GM18511 (cell line): ENCODE measurements at regions not wholly inside any gene's neighbourhood (a gene's known extent, or its start where the extent isn't known, plus 50 kb on each side); places are given as distances from the start of the nearest gene placed in this dataset.
"Not testable (repeated sequence)": the region's sequence is repeated elsewhere in the genome, so short reads cannot be mapped to it uniquely, and the experiment has no call there.

Source experiments
- ATAC-seq: cut with Tn5 transposase; IDR thresholded peaks from one replicate; pipeline ENCODE4 v1.9.1; 2021; ENCODE audit warnings: mild to moderate bottlenecking, moderate library complexity; ENCODE audit not compliant: unreplicated experiment

GRCh38 chr22:49009359-49010063 is 818.2 kb downstream of the BRD1 start:
- no peak for ATAC-seq

GRCh38 chr22:49008682-49009235 is 818.9 kb downstream of the BRD1 start:
- no peak for ATAC-seq

GRCh38 chr22:49007013-49007653 is 820.5 kb downstream of the BRD1 start:
- ATAC-seq = no peak

GRCh38 chr22:49006207-49007012 is 821.3 kb downstream of the BRD1 start:
- no peak for ATAC-seq

GRCh38 chr22:49005557-49005956 is 822.1 kb downstream of the BRD1 start:
- no peak for ATAC-seq

- ATAC-seq = no peak
Measured at GRCh38 chr22:49004484-49005399, 822.9 kb downstream of the BRD1 start.

GRCh38 chr22:48997605-48998004 is 830.1 kb downstream of the BRD1 start:
- not testable (repeated sequence) for ATAC-seq

GRCh38 chr22:48993655-48994054 is 834.0 kb downstream of the BRD1 start:
- no peak for ATAC-seq

GRCh38 chr22:48984639-48985038 is 843.0 kb downstream of the BRD1 start:
- no peak for ATAC-seq

GRCh38 chr22:48982321-48982905 is 845.3 kb downstream of the BRD1 start:
- no peak for ATAC-seq

GRCh38 chr22:48981371-48982061 is 846.2 kb downstream of the BRD1 start:
- ATAC-seq = no peak

GRCh38 chr22:48980918-48981317 is 846.8 kb downstream of the BRD1 start:
- ATAC-seq = no peak

GRCh38 chr22:48980409-48980808 is 847.3 kb downstream of the BRD1 start:
- no peak for ATAC-seq

GRCh38 chr22:48979482-48979881 is 848.2 kb downstream of the BRD1 start:
- ATAC-seq = no peak

- no peak for ATAC-seq
Measured at GRCh38 chr22:48976556-48977535, 850.8 kb downstream of the BRD1 start.

- ATAC-seq = no peak
Measured at GRCh38 chr22:48975886-48976285, 851.8 kb downstream of the BRD1 start.

GRCh38 chr22:48975316-48975741 is 852.3 kb downstream of the BRD1 start:
- no peak for ATAC-seq
